COLO829 (cell line): ENCODE measurements at regions not wholly inside any gene's neighbourhood (a gene's known extent, or its start where the extent isn't known, plus 50 kb on each side); places are given as distances from the start of the nearest gene placed in this dataset.

ENCODE experiments used
- DNase-seq: peaks from one replicate; pipeline ENCODE4 v3.0.0; 2012; ENCODE audit warnings: low spot score

- no peak for DNase-seq
These were observed 1817.2 kb downstream of the STIM2 start for GRCh38 chr4:28677808-28678207.

- DNase-seq, result no peak
These were observed 1822.2 kb downstream of the STIM2 start for GRCh38 chr4:28682847-28683246.

GRCh38 chr4:28686618-28687017 is 1826.0 kb downstream of the STIM2 start:
- peak; percentile 6 for DNase-seq

- DNase-seq, result no peak
These were observed 1830.2 kb downstream of the STIM2 start for GRCh38 chr4:28690890-28691289.

- DNase-seq, result no peak
These were observed 1841.9 kb downstream of the STIM2 start for GRCh38 chr4:28702571-28702970.

- DNase-seq, result no peak
These were observed 1849.2 kb downstream of the STIM2 start for GRCh38 chr4:28709891-28710290.

- no peak for DNase-seq
These were observed 1862.7 kb downstream of the STIM2 start for GRCh38 chr4:28723371-28723770.

- no peak for DNase-seq
These were observed 1863.6 kb downstream of the STIM2 start for GRCh38 chr4:28724239-28724638.

GRCh38 chr4:28730304-28730703 is 1869.7 kb downstream of the STIM2 start:
- no peak for DNase-seq

GRCh38 chr4:28744066-28744465 is 1883.4 kb downstream of the STIM2 start:
- no peak for DNase-seq

- no peak for DNase-seq
These were observed 1893.7 kb downstream of the STIM2 start for GRCh38 chr4:28754376-28754775.

GRCh38 chr4:28755081-28755480 is 1894.4 kb downstream of the STIM2 start:
- DNase-seq, result no peak

- no peak for DNase-seq
These were observed 1898.4 kb downstream of the STIM2 start for GRCh38 chr4:28759064-28759463.

- DNase-seq, result no peak
These were observed 1899.4 kb downstream of the STIM2 start for GRCh38 chr4:28760003-28760402.

GRCh38 chr4:28772066-28772465 is 1911.4 kb downstream of the STIM2 start:
- no peak for DNase-seq

GRCh38 chr4:28772788-28773187 is 1912.1 kb downstream of the STIM2 start:
- DNase-seq, result no peak

GRCh38 chr4:28774344-28774743 is 1913.7 kb downstream of the STIM2 start:
- no peak for DNase-seq

GRCh38 chr4:28776004-28776403 is 1915.4 kb downstream of the STIM2 start:
- no peak for DNase-seq

- DNase-seq, result no peak
These were observed 1923.5 kb downstream of the STIM2 start for GRCh38 chr4:28784188-28784587.

- DNase-seq, result no peak
These were observed 1927.3 kb downstream of the STIM2 start for GRCh38 chr4:28787947-28788346.

GRCh38 chr4:28788929-28789490 is 1928.4 kb downstream of the STIM2 start:
- DNase-seq, result peak; percentile 1

GRCh38 chr4:28792917-28793597 is 1927.1 kb upstream of the PCDH7 start:
- DNase-seq, result no peak

- no peak for DNase-seq
These were observed 1920.5 kb upstream of the PCDH7 start for GRCh38 chr4:28799696-28800095.

- no peak for DNase-seq
These were observed 1909.1 kb upstream of the PCDH7 start for GRCh38 chr4:28811025-28811424.
